H1 (cell line): ENCODE measurements at regions not wholly inside any gene's neighbourhood (a gene's known extent, or its start where the extent isn't known, plus 50 kb on each side); places are given as distances from the start of the nearest gene placed in this dataset.

ENCODE experiments used
- CBX8 ChIP-seq: fragments of 300-800, 300-1000 bp; sonication (generic); IDR thresholded peaks from 2 replicates; pipeline ENCODE4 v1.7.1; 2016; ENCODE audit warnings: low read depth, low read length, borderline replicate concordance
- CHD7 ChIP-seq: fragments of 300-600 bp; sonication (generic); IDR thresholded peaks from 2 replicates; pipeline ENCODE4 v1.7.1; 2012; ENCODE audit warnings: low read length, moderate library complexity, mild to moderate bottlenecking, inconsistent platforms; ENCODE audit not compliant: insufficient replicate concordance
- NRF1 ChIP-seq: IDR thresholded peaks from 2 replicates; pipeline ENCODE4 v1.6.1; 2011; ENCODE audit warnings: mild to moderate bottlenecking, low read depth, low read length, improper control_type of control experiment
- POLR2A ChIP-seq, 2 experiments: IDR thresholded peaks; 1 replicate in 1 of 2; 2 replicates in 1 of 2; pipeline ENCODE4 v1.6.1; 2011; ENCODE audit warnings: low read depth in 2 of 2, low read length in 2 of 2, mild to moderate bottlenecking in 2 of 2; ENCODE audit errors: control extremely low read depth in 1 of 2

GRCh38 chr2:76461431-76461830 lies 750.7 kb upstream of the GCFC2 start (continued):
- TF ChIP-seq POLR2A (IDR thresholded peaks at IDR 0.05; ENCODE audit: control extremely low read depth in 1 of 2, low read depth in 2 of 2, low read length in 2 of 2) (no peak), NRF1 (no peak), CBX8 (no peak), CHD7 (no peak)
